ENCODE measurements at regions not wholly inside any gene's neighbourhood (a gene's known extent, or its start where the extent isn't known, plus 50 kb on each side); places are given as distances from the start of the nearest gene placed in this dataset.

- no peak for TF ChIP-seq CTCF (IDR thresholded peaks at IDR 0.05; ENCODE audit: partially characterized antibody, unreplicated experiment)
- peaks cover 1% of the 10 kb centered on the region for H3K9me3 Mint-ChIP-seq (ENCODE audit: unreplicated experiment)
- no peak for DNase-seq
- H3K36me3 Mint-ChIP-seq (ENCODE audit: unreplicated experiment): peaks cover 5% of the 10 kb centered on the region
- H3K27ac Mint-ChIP-seq (ENCODE audit: unreplicated experiment): no peak overlapping the region
- H3K4me3 Mint-ChIP-seq (ENCODE audit: unreplicated experiment): no peak overlapping the region
- no peaks in the 10 kb centered on the region for H3K27me3 Mint-ChIP-seq (ENCODE audit: unreplicated experiment)
- H3K4me1 Mint-ChIP-seq (ENCODE audit: low read depth, unreplicated experiment): no peaks in the 10 kb centered on the region
Observed at GRCh38 chr3:106231086-106231485, 362.3 kb upstream of the CBLB start.

GRCh38 chr3:106232956-106233355 lies 364.1 kb upstream of the CBLB start:
- no peak overlapping the region for H3K27ac Mint-ChIP-seq (ENCODE audit: unreplicated experiment)
- H3K9me3 Mint-ChIP-seq (ENCODE audit: unreplicated experiment): no peaks in the 10 kb centered on the region
- peaks cover 6% of the 10 kb centered on the region for H3K36me3 Mint-ChIP-seq (ENCODE audit: unreplicated experiment)
- no peak for TF ChIP-seq CTCF (IDR thresholded peaks at IDR 0.05; ENCODE audit: partially characterized antibody, unreplicated experiment)
- H3K4me3 Mint-ChIP-seq (ENCODE audit: unreplicated experiment): no peak overlapping the region
- no peaks in the 10 kb centered on the region for H3K4me1 Mint-ChIP-seq (ENCODE audit: low read depth, unreplicated experiment)
- no peak for DNase-seq
- H3K27me3 Mint-ChIP-seq (ENCODE audit: unreplicated experiment): no peaks in the 10 kb centered on the region

- Mint-ChIP-seq H3K4me3 (ENCODE audit: unreplicated experiment) (no peak overlapping the region), H3K27me3 (ENCODE audit: unreplicated experiment) (no peaks in the 10 kb centered on the region), H3K9me3 (ENCODE audit: unreplicated experiment) (no peaks in the 10 kb centered on the region), H3K36me3 (ENCODE audit: unreplicated experiment) (peaks cover 6% of the 10 kb centered on the region), H3K4me1 (ENCODE audit: low read depth, unreplicated experiment) (peaks cover 8% of the 10 kb centered on the region), H3K27ac (ENCODE audit: unreplicated experiment) (no peak overlapping the region)
- no peak for DNase-seq
- TF ChIP-seq CTCF (IDR thresholded peaks at IDR 0.05; ENCODE audit: partially characterized antibody, unreplicated experiment): no peak
Observed at GRCh38 chr3:106239195-106239697, 370.4 kb upstream of the CBLB start.

GRCh38 chr3:106241593-106241992 lies 372.8 kb upstream of the CBLB start:
- no peak for TF ChIP-seq CTCF (IDR thresholded peaks at IDR 0.05; ENCODE audit: partially characterized antibody, unreplicated experiment)
- Mint-ChIP-seq H3K27me3 (ENCODE audit: unreplicated experiment) (no peaks in the 10 kb centered on the region), H3K4me3 (ENCODE audit: unreplicated experiment) (no peak overlapping the region), H3K36me3 (ENCODE audit: unreplicated experiment) (peaks cover 6% of the 10 kb centered on the region), H3K4me1 (ENCODE audit: low read depth, unreplicated experiment) (peaks cover 10% of the 10 kb centered on the region), H3K9me3 (ENCODE audit: unreplicated experiment) (peaks cover 1% of the 10 kb centered on the region), H3K27ac (ENCODE audit: unreplicated experiment) (no peak overlapping the region)
- no peak for DNase-seq

GRCh38 chr3:106242781-106243180 lies 374.0 kb upstream of the CBLB start:
- no peak for DNase-seq
- H3K36me3 Mint-ChIP-seq (ENCODE audit: unreplicated experiment): no peaks in the 10 kb centered on the region
- no peak overlapping the region for H3K4me3 Mint-ChIP-seq (ENCODE audit: unreplicated experiment)
- H3K4me1 Mint-ChIP-seq (ENCODE audit: low read depth, unreplicated experiment): peaks cover 15% of the 10 kb centered on the region
- H3K27me3 Mint-ChIP-seq (ENCODE audit: unreplicated experiment): no peaks in the 10 kb centered on the region
- H3K27ac Mint-ChIP-seq (ENCODE audit: unreplicated experiment): no peak overlapping the region
- H3K9me3 Mint-ChIP-seq (ENCODE audit: unreplicated experiment): peaks cover 5% of the 10 kb centered on the region
- no peak for TF ChIP-seq CTCF (IDR thresholded peaks at IDR 0.05; ENCODE audit: partially characterized antibody, unreplicated experiment)

Data from glutamatergic neuron (in vitro differentiated cells).